ENCODE measurements at regions not wholly inside any gene's neighbourhood (a gene's known extent, or its start where the extent isn't known, plus 50 kb on each side); places are given as distances from the start of the nearest gene placed in this dataset.

DNA sequence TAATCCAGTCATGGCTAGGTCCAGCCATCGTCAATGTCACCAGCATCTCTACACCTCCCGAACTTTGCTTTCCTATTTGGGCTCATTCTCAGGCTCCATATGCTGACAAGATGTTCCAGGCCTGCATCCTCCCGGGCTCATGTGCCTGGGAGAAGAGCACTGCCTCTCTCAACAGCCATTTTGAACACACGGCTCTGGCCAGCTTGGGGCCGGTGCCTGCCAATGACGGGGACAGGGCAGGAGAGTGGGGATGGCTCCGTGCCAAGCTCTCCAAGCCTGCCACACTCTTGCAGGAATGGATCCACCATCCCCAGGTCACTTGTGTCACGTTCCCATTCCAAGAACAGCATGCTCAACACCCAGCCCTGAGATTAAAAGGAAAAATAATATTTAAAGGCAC, 61.4 kb upstream of the PAX7 start:
- Histone ChIP-seq H3K27me3 (peaks cover 0 to 52% of the 10 kb centered on the region in 2 donors), H3K4me3 (no peak overlapping the region), H3K36me3 (no peaks in the 10 kb centered on the region), H3K4me1 (no peaks in the 10 kb centered on the region), H3K9me3 (no peaks in the 10 kb centered on the region), H3K27ac (no peak overlapping the region)
- TF ChIP-seq CTCF (IDR thresholded peaks at IDR 0.05): no peak
- no peak for ATAC-seq
- no peak for DNase-seq
- intact Hi-C loops (cut with DNase I): no loop called here

DNA sequence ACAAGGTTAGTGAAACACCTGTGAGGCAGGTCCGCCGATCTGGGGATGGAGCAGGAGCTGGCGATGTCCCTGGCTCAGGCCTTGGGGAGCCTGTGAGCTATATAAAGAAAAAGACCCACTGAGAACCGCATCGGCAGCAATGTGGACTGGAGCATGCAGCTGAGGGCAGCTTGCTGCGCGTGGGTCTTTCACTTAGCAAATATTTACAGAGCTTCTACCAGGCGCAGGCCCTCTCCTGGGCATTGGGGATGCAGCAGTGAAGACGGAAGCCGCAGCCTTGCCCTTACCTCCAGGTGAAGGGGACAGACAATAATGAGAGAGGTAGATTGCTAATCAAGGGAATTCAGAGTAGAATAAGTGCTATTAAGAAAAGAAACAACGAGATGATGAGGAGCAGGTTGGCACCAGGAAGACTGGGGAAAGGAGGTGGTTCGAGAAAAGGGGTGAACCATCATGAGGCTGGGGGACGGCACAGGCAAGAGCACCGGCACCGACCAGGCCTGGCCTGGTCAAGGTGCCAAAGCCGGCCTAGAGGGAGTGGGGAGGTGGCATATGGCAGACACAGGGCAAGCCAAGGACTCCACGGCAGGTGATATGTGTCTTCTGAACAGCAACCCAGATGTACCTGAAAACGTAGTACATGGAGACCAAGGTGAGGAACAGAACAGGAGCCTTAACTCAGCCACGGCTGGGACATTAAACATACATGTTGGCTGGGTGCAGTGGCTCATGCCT, 60.7 kb upstream of the PAX7 start:
- intact Hi-C loops (cut with DNase I): no loop called here

DNA sequence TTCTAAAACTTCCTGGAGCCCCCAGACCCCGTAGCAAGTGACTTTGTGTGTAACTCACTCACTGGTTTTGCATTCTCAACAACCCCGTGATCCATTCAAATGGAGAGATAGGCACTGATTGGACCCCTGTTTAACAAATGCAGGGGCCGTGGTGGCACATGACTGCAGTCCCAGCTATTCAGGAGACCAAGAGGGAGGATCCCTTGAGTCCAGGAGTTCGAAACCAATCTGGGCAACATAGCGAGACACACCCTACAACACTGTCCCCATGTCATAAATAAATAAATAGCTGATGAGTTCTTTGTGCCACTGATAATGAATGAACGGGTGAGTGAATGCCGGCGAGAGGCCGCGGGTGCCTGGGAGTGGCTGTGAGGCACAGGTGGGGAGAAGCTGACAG, 59.4 kb upstream of the PAX7 start:
- H3K27me3 ChIP-seq: peaks cover 0 to 47% of the 10 kb centered on the region in 2 donors
- H3K9me3 ChIP-seq: no peaks in the 10 kb centered on the region
- intact Hi-C loops (cut with DNase I): no loop called here
- no peaks in the 10 kb centered on the region for H3K4me1 ChIP-seq
- TF ChIP-seq CTCF (IDR thresholded peaks at IDR 0.05): no peak
- no peak for DNase-seq
- no peak for ATAC-seq
- H3K4me3 ChIP-seq: no peak overlapping the region
- no peaks in the 10 kb centered on the region for H3K36me3 ChIP-seq
- no peak overlapping the region for H3K27ac ChIP-seq

More for the DNA sequence above, 60.7 kb upstream of the PAX7 start:
- no peaks in the 10 kb centered on the region for H3K9me3 ChIP-seq
- no peak overlapping the region for H3K4me3 ChIP-seq
- H3K36me3 ChIP-seq: no peaks in the 10 kb centered on the region
- no peak for TF ChIP-seq CTCF (IDR thresholded peaks at IDR 0.05)
- DNase-seq (no peak), ATAC-seq (no peak)
- H3K27me3 ChIP-seq: peaks cover 0 to 52% of the 10 kb centered on the region in 2 donors
- H3K27ac ChIP-seq: no peak overlapping the region
- no peaks in the 10 kb centered on the region for H3K4me1 ChIP-seq

DNA sequence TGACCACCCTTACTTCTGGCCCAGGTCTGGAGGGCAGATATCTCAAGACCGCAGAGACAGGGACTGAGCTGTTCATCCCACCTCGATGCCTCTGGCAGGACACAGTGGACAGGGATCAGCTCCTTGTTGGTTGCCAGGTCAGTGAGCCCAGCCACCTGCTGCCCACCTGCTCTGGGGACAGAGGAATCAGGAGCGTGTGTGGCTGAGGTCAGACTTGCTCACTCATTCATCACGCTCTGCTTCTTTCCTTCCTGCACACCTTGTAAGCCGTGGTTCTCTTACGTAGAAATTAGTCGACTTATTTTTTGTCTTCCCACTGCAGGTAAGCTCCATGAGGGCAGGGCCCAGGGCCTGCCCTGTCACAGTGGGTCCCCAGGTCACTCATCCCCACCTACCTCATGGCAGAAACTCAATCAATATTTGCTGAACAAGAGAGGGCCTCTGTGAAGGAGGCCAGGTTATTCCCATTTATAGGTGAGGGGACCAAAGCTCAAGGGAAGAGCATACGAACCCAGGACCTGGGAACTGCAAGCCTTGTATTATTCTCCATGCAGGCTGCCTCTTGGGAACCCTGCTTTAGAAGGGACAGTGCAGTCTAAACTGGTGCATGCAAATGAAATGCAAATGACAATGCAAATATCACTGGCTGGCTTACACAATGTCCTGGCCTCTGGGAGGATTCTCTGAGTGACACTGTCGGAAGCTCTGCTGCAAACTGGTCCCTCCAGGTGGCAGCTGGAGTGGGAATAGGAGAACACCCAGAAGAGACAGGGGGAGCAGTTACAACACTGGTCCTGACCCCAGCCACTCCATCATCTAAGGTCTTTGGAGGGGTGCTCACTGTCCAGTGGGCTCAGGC, 58.4 kb upstream of the PAX7 start:
- Histone ChIP-seq H3K27ac (no peak overlapping the region), H3K4me3 (no peak overlapping the region), H3K27me3 (peaks cover 0 to 47% of the 10 kb centered on the region in 2 donors), H3K36me3 (no peaks in the 10 kb centered on the region), H3K9me3 (no peaks in the 10 kb centered on the region), H3K4me1 (no peaks in the 10 kb centered on the region)
- no peak for TF ChIP-seq CTCF (IDR thresholded peaks at IDR 0.05)
- intact Hi-C loops (cut with DNase I): no loop called here
- no peak for DNase-seq
- ATAC-seq: no peak

- DNase-seq: no peak
- ATAC-seq: no peak
- H3K9me3 ChIP-seq: no peaks in the 10 kb centered on the region
- H3K36me3 ChIP-seq: no peaks in the 10 kb centered on the region
- H3K27me3 ChIP-seq: peaks cover 0 to 47% of the 10 kb centered on the region in 2 donors
- TF ChIP-seq CTCF (IDR thresholded peaks at IDR 0.05): no peak
- H3K4me3 ChIP-seq: no peak overlapping the region
- H3K4me1 ChIP-seq: no peaks in the 10 kb centered on the region
- intact Hi-C loops (cut with DNase I): no loop called here
- no peak overlapping the region for H3K27ac ChIP-seq
These were observed 57.5 kb upstream of the PAX7 start for GRCh38 chr1:18573170-18573569.
